ENCODE measurements at regions not wholly inside any gene's neighbourhood (a gene's known extent, or its start where the extent isn't known, plus 50 kb on each side); places are given as distances from the start of the nearest gene placed in this dataset.
A peak's percentile ranks its signal among the peaks of the same experiment; 100 is the strongest.

- Histone ChIP-seq H3F3A (ENCODE audit: insufficient read depth, low read length) (no peaks in the 10 kb centered on the region), H3K79me2 (ENCODE audit: low read length) (no peaks in the 10 kb centered on the region), H3K9me3 (replicated peaks; ENCODE audit: insufficient read depth, low read length) (no peaks in the 10 kb centered on the region), H2AFZ (ENCODE audit: low read length) (no peak overlapping the region), H3K27me3 (replicated peaks; ENCODE audit: insufficient read depth, low read length) (no peaks in the 10 kb centered on the region), H3K4me2 (ENCODE audit: low read depth, low read length) (no peak overlapping the region), H3K4me3 (ENCODE audit: low read length) (no peak overlapping the region), H4K20me1 (ENCODE audit: insufficient read depth, low read length) (no peaks in the 10 kb centered on the region), H3K4me1 (ENCODE audit: low read length) (no peaks in the 10 kb centered on the region), H3K36me3 (replicated peaks; ENCODE audit: insufficient read depth, low read length) (no peaks in the 10 kb centered on the region), H3K9ac (ENCODE audit: low read length) (no peak overlapping the region), H3K27ac (ENCODE audit: low read length) (no peak overlapping the region), H3K9me2 (replicated peaks; ENCODE audit: insufficient read depth, low read length) (no peaks in the 10 kb centered on the region)
- DNase-seq, result peak; percentile 46
- no peak for TF ChIP-seq EZH2phosphoT487 (IDR thresholded peaks at IDR 0.05; ENCODE audit: low read length)
- TF ChIP-seq CTCF (IDR thresholded peaks at IDR 0.05; ENCODE audit: low read length), result peak; percentile 68
Measured at GRCh38 chr2:180077295-180077906, 70.3 kb upstream of the CWC22 start.

GRCh38 chr2:180075870-180076269, 68.8 kb upstream of the CWC22 start:
- H3K27ac ChIP-seq (ENCODE audit: low read length), result no peak overlapping the region
- no peak overlapping the region for H3K9ac ChIP-seq (ENCODE audit: low read length)
- no peak overlapping the region for H3K4me3 ChIP-seq (ENCODE audit: low read length)
- H3K27me3 ChIP-seq (replicated peaks; ENCODE audit: insufficient read depth, low read length), result no peaks in the 10 kb centered on the region
- H3K4me2 ChIP-seq (ENCODE audit: low read depth, low read length), result no peak overlapping the region
- no peaks in the 10 kb centered on the region for H3K9me3 ChIP-seq (replicated peaks; ENCODE audit: insufficient read depth, low read length)
- no peaks in the 10 kb centered on the region for H3K4me1 ChIP-seq (ENCODE audit: low read length)
- no peaks in the 10 kb centered on the region for H3K36me3 ChIP-seq (replicated peaks; ENCODE audit: insufficient read depth, low read length)
- H2AFZ ChIP-seq (ENCODE audit: low read length), result no peak overlapping the region
- no peaks in the 10 kb centered on the region for H3K79me2 ChIP-seq (ENCODE audit: low read length)
- no peaks in the 10 kb centered on the region for H3F3A ChIP-seq (ENCODE audit: insufficient read depth, low read length)
- no peaks in the 10 kb centered on the region for H4K20me1 ChIP-seq (ENCODE audit: insufficient read depth, low read length)
- DNase-seq, result no peak
- H3K9me2 ChIP-seq (replicated peaks; ENCODE audit: insufficient read depth, low read length), result no peaks in the 10 kb centered on the region
- no peak for TF ChIP-seq EZH2phosphoT487 (IDR thresholded peaks at IDR 0.05; ENCODE audit: low read length)
- TF ChIP-seq CTCF (IDR thresholded peaks at IDR 0.05; ENCODE audit: low read length), result no peak
- no peak for TF ChIP-seq EZH2 (optimal IDR thresholded peaks at IDR 0.05; ENCODE audit: low read depth, low read length)

- H3K9me2 ChIP-seq (replicated peaks; ENCODE audit: insufficient read depth, low read length), result no peaks in the 10 kb centered on the region
- H3K79me2 ChIP-seq (ENCODE audit: low read length), result no peaks in the 10 kb centered on the region
- H3K27me3 ChIP-seq (replicated peaks; ENCODE audit: insufficient read depth, low read length), result no peaks in the 10 kb centered on the region
- no peaks in the 10 kb centered on the region for H4K20me1 ChIP-seq (ENCODE audit: insufficient read depth, low read length)
- no peaks in the 10 kb centered on the region for H3K4me1 ChIP-seq (ENCODE audit: low read length)
- H3K4me3 ChIP-seq (ENCODE audit: low read length), result no peak overlapping the region
- no peak overlapping the region for H2AFZ ChIP-seq (ENCODE audit: low read length)
- H3K4me2 ChIP-seq (ENCODE audit: low read depth, low read length), result no peak overlapping the region
- no peaks in the 10 kb centered on the region for H3F3A ChIP-seq (ENCODE audit: insufficient read depth, low read length)
- TF ChIP-seq EZH2phosphoT487 (IDR thresholded peaks at IDR 0.05; ENCODE audit: low read length), result no peak
- no peak for TF ChIP-seq EZH2 (optimal IDR thresholded peaks at IDR 0.05; ENCODE audit: low read depth, low read length)
- TF ChIP-seq CTCF (IDR thresholded peaks at IDR 0.05; ENCODE audit: low read length), result no peak
- H3K9me3 ChIP-seq (replicated peaks; ENCODE audit: insufficient read depth, low read length), result no peaks in the 10 kb centered on the region
- no peaks in the 10 kb centered on the region for H3K36me3 ChIP-seq (replicated peaks; ENCODE audit: insufficient read depth, low read length)
- DNase-seq, result no peak
- no peak overlapping the region for H3K27ac ChIP-seq (ENCODE audit: low read length)
- no peak overlapping the region for H3K9ac ChIP-seq (ENCODE audit: low read length)
Measured at GRCh38 chr2:180071797-180072196, 64.7 kb upstream of the CWC22 start.
